ENCODE measurements at regions not wholly inside any gene's neighbourhood (a gene's known extent, or its start where the extent isn't known, plus 50 kb on each side); places are given as distances from the start of the nearest gene placed in this dataset.

DNA sequence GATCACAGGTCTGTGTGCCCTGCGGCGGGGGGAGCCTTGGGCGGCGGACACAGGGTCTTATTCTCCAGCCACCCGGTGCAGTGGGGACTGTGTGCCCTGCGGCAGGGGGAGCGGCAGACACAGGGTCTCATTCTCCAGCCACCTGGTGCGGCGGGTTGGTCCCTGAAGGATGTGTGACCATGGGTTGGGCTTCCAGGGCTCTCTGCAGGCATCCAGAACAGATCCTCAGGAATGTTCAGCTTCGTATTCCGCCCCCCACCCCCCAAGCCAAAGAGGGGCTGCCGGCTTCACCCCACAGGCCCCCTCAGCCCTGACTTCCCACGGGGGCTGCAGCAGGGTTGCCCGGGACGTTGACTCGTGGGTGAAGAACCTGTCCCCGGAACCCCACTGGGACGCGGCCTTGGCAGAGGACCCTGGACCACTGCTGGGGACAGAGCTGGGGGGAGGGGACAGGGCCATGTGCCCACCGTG lies 154.5 kb upstream of the PPP2R2D start:
- no peak for DNase-seq (ENCODE audit: low read depth in 1 of 2, low spot score in 1 of 2)

DNA sequence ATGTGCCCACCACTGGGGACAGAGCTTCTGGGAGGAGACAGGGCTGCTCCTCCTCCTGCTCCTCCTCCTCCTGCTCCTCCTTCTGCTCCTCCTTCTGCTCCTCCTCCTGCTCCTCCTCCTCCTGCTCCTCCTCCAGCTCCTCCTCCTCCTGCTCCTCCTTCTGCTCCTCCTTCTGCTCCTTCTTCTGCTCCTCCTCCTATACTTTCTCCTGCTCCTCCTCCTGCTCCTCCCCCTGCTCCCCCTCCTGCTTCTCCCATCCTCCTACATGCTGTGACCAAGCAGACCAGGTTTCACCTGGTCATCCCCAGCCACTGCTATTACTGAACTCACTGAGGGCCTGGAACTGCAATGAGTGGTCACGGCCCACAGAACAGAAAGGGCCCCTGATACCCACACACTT lies 154.0 kb upstream of the PPP2R2D start:
- no peak for DNase-seq (ENCODE audit: low read depth in 1 of 2, low spot score in 1 of 2)

DNA sequence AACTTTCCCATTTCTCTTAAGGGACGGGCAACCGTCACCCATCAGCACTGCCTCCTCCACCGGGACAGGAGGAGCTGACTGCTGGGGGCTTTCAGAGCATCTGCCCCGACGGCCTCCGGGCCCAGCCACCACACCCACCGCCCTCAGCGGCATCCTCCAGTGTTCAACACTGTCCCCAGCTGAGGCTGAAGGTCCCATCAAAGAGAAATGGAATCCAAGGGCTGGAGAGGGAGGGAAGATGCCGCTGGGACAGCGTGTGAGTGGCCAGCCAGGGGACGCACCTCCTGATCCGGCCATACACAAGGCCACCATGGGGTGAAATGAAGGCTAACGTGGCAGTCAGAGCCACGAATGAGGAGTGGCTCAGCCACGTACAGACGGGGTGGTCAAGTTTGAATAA lies 153.6 kb upstream of the PPP2R2D start:
- DNase-seq (ENCODE audit: low read depth in 1 of 2, low spot score in 1 of 2): no peak

DNA sequence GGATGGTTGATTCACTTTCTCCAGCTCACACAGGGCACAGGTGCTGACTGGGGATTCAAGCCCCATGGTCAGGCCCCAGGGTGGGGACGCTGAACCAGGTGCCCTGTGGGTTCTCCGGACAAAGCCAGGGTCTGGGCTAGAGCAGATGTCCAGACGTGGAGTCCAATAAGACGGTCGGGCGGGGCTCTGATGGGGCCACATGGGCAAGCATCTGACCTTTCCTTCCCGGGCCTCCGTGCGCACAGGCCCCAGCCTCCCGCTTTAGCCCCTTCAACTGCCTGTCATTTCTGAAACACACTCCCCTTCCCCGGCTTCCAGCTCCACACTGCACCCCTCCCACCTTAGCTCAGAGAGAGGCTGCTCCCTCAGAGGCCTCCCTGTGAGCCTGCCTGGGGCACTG lies 153.0 kb upstream of the PPP2R2D start:
- DNase-seq (ENCODE audit: low read depth in 1 of 2, low spot score in 1 of 2): no peak

DNA sequence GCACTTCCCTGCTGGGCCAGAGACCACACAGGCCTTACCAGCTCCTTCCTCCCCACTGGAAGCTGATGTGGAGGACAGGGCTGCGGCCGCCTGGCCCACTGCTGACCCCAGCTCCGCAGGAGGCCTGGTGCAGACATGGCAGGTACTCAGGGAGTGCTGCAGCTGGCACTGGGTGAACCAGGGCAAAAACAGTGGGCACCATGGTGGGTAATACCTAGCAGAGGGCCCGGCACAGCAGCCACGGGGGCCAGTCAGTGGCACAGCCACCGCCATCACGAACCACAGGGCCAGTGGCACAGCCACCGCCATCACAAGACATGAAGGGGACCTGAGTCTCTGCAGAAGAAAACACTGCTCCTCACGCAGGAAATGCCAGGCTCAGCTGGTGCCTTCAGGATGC lies 152.6 kb upstream of the PPP2R2D start:
- no peak for DNase-seq (ENCODE audit: low read depth in 1 of 2, low spot score in 1 of 2)

DNA sequence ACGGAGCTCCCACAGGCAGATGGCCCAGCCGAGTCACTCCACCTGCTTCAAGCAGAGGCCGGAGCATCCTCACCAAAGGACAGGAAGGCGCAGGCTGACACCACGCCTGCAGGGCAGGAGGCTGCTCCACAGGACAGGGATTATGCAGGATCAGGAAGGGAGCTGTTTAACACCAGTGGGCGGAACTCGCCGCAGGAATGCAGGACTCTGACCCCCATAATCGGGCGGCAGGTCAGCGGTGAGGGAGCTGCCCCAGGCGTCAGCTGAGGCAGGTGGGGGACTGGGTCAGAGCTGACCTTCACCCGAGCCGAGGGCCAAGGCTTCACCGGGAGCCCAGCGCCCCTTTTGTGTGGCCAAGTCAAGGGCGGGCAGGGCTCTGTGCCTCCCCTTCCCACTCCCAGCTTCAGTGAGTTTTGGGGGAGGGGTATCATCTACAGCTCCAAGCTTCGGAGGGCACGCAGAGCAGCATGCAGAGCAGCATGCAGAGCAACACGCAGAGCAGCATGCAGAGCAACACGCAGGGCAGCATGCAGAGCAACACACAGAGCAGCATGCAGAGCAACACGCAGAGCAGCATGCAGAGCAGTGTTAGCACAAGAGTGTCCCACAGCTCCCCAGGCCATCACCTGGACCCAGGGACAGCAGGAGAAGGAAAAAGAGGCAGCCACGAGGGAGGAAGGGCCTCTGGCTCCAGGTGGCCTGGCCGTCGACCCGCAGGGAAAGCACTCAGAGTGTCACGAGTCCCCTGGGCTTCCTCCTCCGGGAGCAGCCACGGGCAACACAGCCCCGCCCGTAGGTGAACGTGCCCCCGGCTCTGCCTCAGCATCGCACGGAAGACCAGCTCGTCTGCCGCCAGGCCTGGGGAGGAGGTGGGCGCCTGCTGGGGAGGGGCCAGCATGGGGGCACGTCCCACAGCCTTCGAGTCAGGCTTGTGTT lies 151.7 kb upstream of the PPP2R2D start:
- DNase-seq (ENCODE audit: low read depth in 1 of 2, low spot score in 1 of 2): no peak

DNA sequence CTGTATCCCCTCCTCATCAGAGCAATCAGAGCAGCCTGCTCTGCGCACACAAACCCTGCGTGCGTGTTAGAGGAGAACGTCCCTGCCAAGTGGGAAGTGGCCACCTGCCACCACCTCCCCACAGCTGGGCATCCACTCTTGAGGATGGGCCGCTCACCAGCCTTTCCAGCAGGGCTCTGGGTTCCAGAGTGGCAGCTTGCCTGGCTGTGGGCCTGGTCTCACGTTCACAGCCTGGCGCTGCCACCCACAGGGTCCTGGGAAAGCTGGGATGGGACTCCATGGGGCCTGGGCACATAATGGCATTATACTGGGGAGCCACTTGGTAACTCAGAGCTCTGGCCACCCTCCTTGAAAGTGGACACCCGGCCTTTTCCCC lies 151.1 kb upstream of the PPP2R2D start:
- DNase-seq (ENCODE audit: low read depth in 1 of 2, low spot score in 1 of 2): no peak

DNA sequence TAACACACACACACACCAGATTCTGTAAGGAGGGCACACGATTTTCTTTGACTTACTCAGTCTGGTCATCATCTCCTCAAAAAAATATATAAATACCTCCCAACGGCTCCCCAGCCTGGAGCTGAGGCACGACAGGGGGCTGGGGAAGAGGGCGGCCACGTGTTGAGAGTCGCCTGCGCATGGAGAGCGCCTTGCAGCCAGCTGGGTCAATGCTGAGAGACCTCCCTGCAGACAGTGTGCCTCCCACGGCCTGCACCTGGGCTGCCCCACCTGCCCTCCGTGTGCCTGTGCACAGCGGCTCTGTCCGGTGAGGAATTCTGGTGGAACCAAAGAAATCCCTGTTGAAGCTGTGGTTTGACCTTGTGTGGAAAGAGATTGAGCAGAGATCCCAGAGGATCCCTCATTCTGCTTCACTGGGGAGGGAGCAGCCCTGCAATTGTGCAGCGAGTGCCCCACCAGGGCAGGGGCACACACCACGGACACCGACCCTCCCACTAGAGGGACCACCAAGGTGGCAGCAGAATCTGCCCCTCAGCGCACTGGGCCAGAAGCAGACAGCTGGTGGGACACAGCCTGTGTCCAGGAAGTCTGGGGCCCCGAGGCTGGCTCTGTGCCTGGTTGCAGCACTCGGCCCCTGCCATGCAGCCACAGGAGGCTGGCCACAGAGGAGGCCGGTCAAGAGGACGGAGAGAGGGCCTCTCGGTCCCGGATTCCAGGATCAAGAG lies 150.5 kb upstream of the PPP2R2D start:
- no peak for DNase-seq (ENCODE audit: low read depth in 1 of 2, low spot score in 1 of 2)

DNA sequence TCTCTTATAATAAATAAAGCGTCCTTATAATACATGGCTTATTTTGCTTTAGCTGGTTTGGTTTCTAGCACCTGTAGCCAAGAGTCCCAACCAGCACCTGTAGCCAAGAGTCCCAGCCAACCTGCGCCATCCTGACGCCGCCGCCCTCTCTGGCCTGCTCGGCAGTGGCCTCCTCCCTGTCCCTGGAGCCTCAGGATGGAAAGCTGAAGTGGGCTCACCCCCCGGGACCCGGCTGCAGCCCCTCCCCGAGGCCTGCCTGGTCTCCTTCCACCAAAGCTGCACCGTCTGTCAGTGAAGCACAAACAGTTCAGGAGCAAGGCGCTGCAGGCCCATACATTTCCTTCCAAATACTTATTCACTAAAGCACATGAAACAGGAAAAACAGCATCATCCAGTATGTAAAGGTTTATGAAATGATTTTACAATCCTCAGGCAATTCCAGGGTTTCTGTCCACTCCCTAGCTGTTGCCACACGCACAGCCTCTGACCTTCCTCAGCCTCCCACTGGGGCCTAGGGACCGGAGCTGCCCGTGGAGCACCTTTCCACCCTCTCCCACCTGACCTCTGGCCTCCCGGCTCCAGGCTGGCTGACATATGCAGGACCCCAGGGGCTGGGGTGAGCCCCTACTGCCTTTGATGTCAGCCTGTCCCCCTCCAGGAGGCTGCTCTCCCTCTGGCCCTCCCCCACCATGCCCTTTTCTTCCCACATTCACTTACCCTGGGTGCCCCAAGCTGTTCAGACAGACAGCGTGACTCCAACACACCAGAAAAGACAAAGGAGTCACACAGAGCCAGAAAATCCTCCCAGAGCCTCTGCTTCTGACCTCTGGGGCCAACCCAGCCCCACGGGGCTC lies 149.6 kb upstream of the PPP2R2D start:
- no peak for DNase-seq (ENCODE audit: low read depth in 1 of 2, low spot score in 1 of 2)

DNA sequence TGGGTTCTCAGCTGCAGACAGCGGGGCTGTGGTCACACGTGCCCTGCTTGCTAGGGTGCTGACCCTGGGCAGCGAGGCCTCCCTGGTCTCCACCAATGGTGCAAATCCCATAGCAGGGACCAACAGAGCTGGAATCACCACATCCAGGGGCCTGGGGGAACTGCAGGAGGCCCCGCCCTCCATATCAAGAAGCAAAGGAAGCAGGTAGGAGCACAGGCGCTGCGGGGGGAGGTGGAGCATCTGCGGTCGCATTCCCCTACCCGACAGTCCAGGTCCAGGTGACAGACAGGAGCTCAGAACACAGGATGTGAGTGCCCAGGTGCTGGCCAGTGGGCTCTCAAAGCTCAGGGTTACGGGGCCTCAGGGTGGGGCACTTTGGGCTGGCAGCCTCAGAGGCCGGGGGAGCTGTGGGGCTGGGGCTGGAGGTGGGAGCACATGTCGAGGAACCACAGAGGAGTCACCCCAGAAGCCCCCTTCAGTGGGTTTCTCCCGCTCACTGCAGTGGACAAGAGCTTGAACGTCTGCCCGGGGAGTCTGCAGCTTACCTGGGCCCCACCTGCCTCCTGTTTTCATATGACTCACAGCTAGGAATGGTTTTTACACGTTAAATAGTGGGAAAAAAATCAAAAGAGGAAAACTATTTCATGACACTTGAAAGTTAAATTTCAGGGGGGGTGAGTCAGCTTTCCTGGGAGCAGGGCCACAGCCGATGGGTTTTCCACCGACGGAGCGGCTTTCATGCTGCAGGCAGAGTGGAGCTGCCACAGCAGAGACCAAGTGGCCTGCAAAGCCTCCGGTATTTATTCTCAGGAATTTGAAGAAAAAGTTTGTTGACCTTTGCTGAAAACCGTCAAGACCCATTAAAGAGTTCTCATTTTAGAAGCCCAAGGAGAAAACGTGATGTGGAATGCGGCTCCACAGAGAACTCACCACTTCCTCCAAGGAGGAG lies 148.7 kb upstream of the PPP2R2D start:
- DNase-seq (ENCODE audit: low read depth in 1 of 2, low spot score in 1 of 2): no peak

DNA sequence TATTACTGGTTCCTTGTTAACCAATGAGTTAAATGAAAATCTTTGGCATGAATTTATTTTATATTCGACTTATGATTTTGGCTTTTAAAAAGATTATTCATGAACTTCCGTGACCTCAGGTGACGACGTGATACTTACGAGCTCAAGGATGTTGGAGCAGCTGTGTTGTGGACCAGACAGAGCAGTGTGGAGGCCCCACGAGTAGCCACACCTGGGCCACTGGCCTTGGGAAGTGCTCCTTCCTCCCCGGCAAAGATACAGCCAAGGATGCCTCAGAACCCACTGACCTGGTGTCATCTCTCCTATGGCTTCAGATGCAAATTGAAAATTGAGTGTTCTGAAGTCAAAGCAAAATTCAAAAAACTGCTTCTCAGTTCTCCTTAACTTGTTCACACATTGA lies 147.5 kb upstream of the PPP2R2D start:
- DNase-seq (ENCODE audit: low read depth in 1 of 2, low spot score in 1 of 2): no peak

DNA sequence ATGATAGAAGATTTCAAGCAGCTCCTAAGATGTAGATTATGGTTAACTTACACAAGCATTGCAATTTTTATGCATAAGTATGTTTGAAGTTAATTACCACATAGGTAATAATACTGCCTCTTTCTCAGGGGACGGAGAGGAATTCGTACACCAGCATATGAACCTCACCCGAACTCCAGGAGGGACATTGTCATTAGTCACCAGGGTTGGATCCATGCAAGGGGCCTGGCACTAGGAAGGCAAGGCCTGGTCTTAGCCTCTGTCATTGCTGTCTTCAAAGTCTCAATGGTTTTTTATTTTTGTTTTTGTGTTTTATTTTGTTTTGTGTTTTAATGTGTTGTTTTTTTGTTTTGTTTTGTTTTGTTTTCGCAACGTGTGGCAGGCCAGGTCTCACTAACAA lies 145.6 kb upstream of the PPP2R2D start:
- DNase-seq (ENCODE audit: low read depth in 1 of 2, low spot score in 1 of 2): no peak

DNA sequence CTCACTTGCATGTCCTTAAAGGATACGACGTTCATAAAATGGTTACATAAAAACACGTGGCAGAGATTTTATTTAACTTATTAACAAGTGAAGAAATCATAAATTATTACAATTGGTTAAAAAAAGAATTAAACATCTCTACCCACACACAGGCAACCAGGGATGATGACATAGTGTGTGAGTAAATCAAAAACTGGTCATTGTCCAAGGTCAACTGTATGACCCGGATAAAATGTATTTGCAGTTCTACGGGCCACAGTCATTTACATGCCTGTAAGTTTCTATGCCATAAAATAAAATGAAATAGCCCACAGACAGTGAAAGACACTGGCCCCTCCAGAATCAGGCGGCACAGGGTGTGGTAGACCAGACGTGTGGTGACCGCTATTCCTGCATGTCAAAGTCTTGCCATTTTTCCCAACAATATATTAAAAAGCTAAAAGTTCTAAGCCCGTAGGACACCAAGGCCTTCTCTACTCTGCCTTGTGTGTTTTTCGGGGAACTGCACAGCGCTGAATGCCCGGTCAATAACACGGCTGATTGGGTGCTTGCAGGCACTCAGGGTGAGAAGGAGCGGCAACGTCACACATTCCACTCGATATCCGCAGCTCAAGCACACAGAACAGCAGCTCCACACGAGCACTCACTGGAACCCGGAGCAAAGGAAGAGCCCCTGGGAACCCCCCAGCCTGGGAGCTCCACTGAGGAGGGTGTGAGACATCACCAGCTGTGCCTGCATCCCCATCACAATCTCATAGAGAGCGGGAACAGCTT lies 143.3 kb upstream of the PPP2R2D start:
- no peak for DNase-seq (ENCODE audit: low read depth in 1 of 2, low spot score in 1 of 2)

DNA sequence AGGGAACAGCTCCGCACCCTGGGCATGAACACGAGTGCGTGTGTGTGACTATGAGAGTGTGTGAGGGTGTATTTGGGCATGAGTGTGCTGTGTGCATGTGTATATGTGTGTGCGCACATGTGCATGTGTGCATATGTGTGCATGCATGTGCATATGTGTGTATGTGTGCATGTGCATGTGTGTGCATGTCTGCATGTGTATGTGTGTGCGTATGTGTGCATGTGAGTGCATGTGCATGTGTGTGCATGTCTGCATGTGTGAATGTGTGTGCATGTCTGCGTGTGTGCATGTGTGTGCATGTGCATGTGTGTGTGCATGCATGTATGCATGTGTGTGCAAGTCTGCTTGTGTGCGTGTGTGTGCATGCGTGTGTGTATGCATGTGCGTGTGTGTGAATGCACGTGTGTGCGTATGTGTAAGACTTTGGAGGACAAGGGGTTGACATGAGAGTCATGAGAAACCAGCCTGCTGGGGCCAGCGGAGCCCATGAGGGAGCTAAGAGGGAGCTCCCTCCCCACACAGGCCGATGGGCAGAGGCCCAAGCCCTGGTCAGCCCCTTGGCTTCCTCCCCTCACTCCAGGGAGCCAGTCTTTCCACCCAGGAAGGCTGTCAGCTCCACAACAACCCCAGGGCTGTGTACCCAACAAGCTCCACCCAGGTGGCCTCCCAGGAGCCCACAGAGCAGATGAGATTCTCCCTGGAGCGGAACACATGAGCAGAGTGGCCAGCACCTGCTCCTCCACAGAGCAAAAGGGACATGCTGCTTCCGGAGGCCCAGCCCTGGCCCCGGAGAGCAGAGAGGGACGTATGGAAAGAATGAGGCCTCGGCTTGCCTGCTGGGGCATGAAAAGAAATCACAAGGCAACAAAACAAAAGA lies 142.5 kb upstream of the PPP2R2D start:
- no peak for DNase-seq (ENCODE audit: low read depth in 1 of 2, low spot score in 1 of 2)

DNA sequence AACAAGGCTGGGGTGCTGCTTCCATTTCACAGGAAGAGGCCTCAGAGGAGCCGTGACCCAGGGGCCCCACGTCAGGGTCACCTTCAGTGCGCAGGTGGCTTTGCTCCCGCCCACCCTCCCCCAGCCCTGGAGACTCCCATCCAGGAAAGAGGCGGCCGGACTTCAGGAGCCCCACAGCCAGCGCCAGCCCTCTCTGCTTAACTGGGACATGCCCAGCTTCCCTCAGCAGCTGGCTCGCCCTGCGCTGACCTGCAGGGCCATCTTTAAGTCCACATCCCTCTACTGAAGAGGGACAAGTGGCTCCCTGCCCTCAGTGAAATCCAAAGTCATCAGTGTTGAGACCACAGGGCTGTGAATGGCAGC lies 141.9 kb upstream of the PPP2R2D start:
- DNase-seq (ENCODE audit: low read depth in 1 of 2, low spot score in 1 of 2): no peak

DNA sequence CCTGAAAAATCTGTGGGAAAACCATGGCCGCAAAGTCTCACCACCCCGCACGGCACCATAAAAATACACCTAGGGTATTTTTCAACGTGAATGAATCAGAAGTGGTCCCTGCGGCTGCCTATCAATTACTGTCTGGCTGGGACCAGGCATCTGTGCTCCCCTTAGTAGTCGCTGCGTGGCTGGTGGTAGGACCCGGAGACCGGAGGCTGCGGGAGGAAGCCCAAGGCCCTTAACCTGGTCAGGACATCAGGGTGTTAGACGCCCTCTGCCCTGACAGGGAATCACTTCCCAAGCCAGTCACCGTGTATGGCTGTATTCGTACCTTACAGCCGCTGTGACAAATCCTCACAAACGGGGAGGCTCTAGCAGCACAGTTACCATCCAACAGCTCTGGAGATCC lies 141.5 kb upstream of the PPP2R2D start:
- DNase-seq (ENCODE audit: low read depth in 1 of 2, low spot score in 1 of 2): no peak

DNA sequence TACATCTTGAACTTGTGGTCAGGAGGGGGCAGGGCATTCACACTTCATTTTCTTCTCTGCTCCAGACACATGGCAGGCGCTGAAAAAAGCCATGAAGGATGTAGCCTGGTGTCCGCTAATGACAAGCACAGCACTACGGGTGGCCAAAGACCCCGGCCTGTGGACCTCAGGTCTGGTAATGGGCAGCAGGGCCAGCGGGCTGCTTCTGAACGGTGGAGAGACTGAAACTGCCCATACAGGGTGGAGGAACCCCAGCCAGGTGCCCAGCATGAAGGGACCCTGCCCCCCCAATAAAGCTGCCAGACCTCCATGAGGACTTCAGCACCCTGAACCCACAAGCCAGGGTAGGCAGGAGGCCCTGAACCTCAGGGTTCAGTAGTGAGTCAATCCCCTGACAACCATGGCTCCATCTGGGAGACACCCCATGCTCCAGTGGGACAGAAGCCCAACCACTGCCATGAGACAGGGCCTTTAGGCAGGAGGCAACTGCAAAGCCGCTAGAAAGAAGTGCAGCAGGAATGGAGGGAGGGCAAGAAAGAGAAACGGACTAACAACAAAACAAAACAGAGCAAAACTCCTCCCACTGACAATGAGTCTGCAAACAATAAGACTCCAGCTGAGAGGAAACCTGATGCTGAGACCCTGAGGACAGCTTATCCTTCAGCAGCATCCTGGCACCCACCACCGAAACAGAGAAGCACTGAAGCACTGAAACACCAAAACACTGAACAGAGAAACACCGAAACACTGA lies 140.2 kb upstream of the PPP2R2D start:
- DNase-seq (ENCODE audit: low read depth in 1 of 2, low spot score in 1 of 2): no peak

Data from stimulated activated CD4-positive, alpha-beta T cell treated with anti-CD3 and anti-CD28 coated beads, Interleukin-15, amount 100 ng/mL, for 1 hour (primary cell).